Activated T-cell treated with anti-CD3 and anti-CD28 coated beads, Interleukin-2, amount 50 U/mL, for 72 hours (primary cell): ENCODE measurements at regions not wholly inside any gene's neighbourhood (a gene's known extent, or its start where the extent isn't known, plus 50 kb on each side); places are given as distances from the start of the nearest gene placed in this dataset.

ENCODE experiments used
- ATAC-seq, 2 donors: fragments of 150-1000 bp; cut with Tn5 transposase; replicated peaks in 1 of 2; 2 replicates each; pipeline ENCODE4 v1.10.0; 2021; ENCODE audit warnings: moderate library complexity in 2 of 2, mild to moderate bottlenecking in 1 of 2
- DNase-seq, 2 donors: peaks; one replicate each; pipeline ENCODE4 v3.0.0; 2021 to 2022; ENCODE audit warnings: mixed read lengths in 1 of 2
- H3K27ac Mint-ChIP-seq: one replicate; pipeline ENCODE4 v1.8.0; 2022; ENCODE audit warnings: mild to moderate bottlenecking, moderate library complexity, mixed read lengths
- H3K27me3 Mint-ChIP-seq: one replicate; pipeline ENCODE4 v1.8.0; 2022; ENCODE audit warnings: low read depth, mixed read lengths
- H3K36me3 Mint-ChIP-seq, 2 donors: one replicate each; pipeline ENCODE4 v1.8.0; 2022; ENCODE audit warnings: mixed read lengths in 2 of 2, mild to moderate bottlenecking in 1 of 2; ENCODE audit not compliant: insufficient read depth in 2 of 2
- H3K4me1 Mint-ChIP-seq: one replicate; pipeline ENCODE4 v1.8.0; 2022; ENCODE audit warnings: low read depth, mixed read lengths
- H3K4me3 Mint-ChIP-seq, 2 donors: one replicate each; pipeline ENCODE4 v1.8.0; 2022; ENCODE audit warnings: mild to moderate bottlenecking in 2 of 2, mixed read lengths in 2 of 2, moderate library complexity in 2 of 2
- H3K9me3 Mint-ChIP-seq, 2 donors: one replicate each; pipeline ENCODE4 v1.8.0; 2022; ENCODE audit warnings: mixed read lengths in 2 of 2

- H3K27ac Mint-ChIP-seq = no peak overlapping the region
- H3K4me3 Mint-ChIP-seq = no peak overlapping the region
- DNase-seq (no peak), ATAC-seq (no peak)
- H3K36me3 Mint-ChIP-seq = no peaks in the 10 kb centered on the region
- H3K27me3 Mint-ChIP-seq = no peaks in the 10 kb centered on the region
- no peaks in the 10 kb centered on the region for H3K4me1 Mint-ChIP-seq
- H3K9me3 Mint-ChIP-seq = no peaks in the 10 kb centered on the region
Measured at GRCh38 chr14:34338056-34338455, 124.0 kb downstream of the SPTSSA start.

GRCh38 chr14:34336501-34336900 is 125.5 kb downstream of the SPTSSA start:
- Mint-ChIP-seq H3K9me3 (no peaks in the 10 kb centered on the region), H3K27ac (no peak overlapping the region), H3K27me3 (no peaks in the 10 kb centered on the region), H3K4me3 (no peak overlapping the region), H3K36me3 (no peaks in the 10 kb centered on the region), H3K4me1 (peaks cover 10% of the 10 kb centered on the region)
- no peak for ATAC-seq
- no peak for DNase-seq

GRCh38 chr14:34335968-34336367 is 126.1 kb downstream of the SPTSSA start:
- DNase-seq = no peak
- H3K4me3 Mint-ChIP-seq = no peak overlapping the region
- H3K27me3 Mint-ChIP-seq = no peaks in the 10 kb centered on the region
- H3K4me1 Mint-ChIP-seq = peaks cover 13% of the 10 kb centered on the region
- H3K36me3 Mint-ChIP-seq = no peaks in the 10 kb centered on the region
- ATAC-seq = no peak
- H3K27ac Mint-ChIP-seq = no peak overlapping the region
- H3K9me3 Mint-ChIP-seq = no peaks in the 10 kb centered on the region

GRCh38 chr14:34334329-34334728 is 127.7 kb downstream of the SPTSSA start:
- ATAC-seq = no peak
- peaks cover 13% of the 10 kb centered on the region for H3K4me1 Mint-ChIP-seq
- no peaks in the 10 kb centered on the region for H3K9me3 Mint-ChIP-seq
- no peaks in the 10 kb centered on the region for H3K27me3 Mint-ChIP-seq
- H3K4me3 Mint-ChIP-seq = no peak overlapping the region
- DNase-seq = no peak
- H3K36me3 Mint-ChIP-seq = no peaks in the 10 kb centered on the region
- H3K27ac Mint-ChIP-seq = no peak overlapping the region

GRCh38 chr14:34331728-34332623 is 130.1 kb downstream of the SPTSSA start:
- peak; percentile 73 to 80 for ATAC-seq
- Mint-ChIP-seq H3K36me3 (no peaks in the 10 kb centered on the region), H3K9me3 (no peaks in the 10 kb centered on the region), H3K27me3 (no peaks in the 10 kb centered on the region), H3K27ac (no peak overlapping the region), H3K4me1 (peaks cover 13% of the 10 kb centered on the region), H3K4me3 (no peak overlapping the region)
- DNase-seq = peak; percentile 68 to 69

GRCh38 chr14:34330846-34331245 is 131.2 kb downstream of the SPTSSA start:
- ATAC-seq (no peak), DNase-seq (no peak)
- H3K4me3 Mint-ChIP-seq = no peak overlapping the region
- no peaks in the 10 kb centered on the region for H3K36me3 Mint-ChIP-seq
- H3K27ac Mint-ChIP-seq = no peak overlapping the region
- H3K27me3 Mint-ChIP-seq = no peaks in the 10 kb centered on the region
- H3K9me3 Mint-ChIP-seq = no peaks in the 10 kb centered on the region
- H3K4me1 Mint-ChIP-seq = peaks cover 13% of the 10 kb centered on the region

- H3K9me3 Mint-ChIP-seq = no peaks in the 10 kb centered on the region
- no peaks in the 10 kb centered on the region for H3K27me3 Mint-ChIP-seq
- no peak overlapping the region for H3K4me3 Mint-ChIP-seq
- H3K27ac Mint-ChIP-seq = no peak overlapping the region
- no peak for DNase-seq
- H3K36me3 Mint-ChIP-seq = no peaks in the 10 kb centered on the region
- no peak for ATAC-seq
- H3K4me1 Mint-ChIP-seq = peaks cover 13% of the 10 kb centered on the region
Measured at GRCh38 chr14:34329301-34329700, 132.7 kb downstream of the SPTSSA start.

- DNase-seq (no peak), ATAC-seq (no peak)
- H3K27me3 Mint-ChIP-seq = no peaks in the 10 kb centered on the region
- no peak overlapping the region for H3K4me3 Mint-ChIP-seq
- H3K9me3 Mint-ChIP-seq = no peaks in the 10 kb centered on the region
- H3K27ac Mint-ChIP-seq = no peak overlapping the region
- H3K4me1 Mint-ChIP-seq = peaks cover 13% of the 10 kb centered on the region
- H3K36me3 Mint-ChIP-seq = no peaks in the 10 kb centered on the region
Measured at GRCh38 chr14:34328178-34328577, 133.9 kb downstream of the SPTSSA start.

GRCh38 chr14:34325493-34325892 is 136.5 kb downstream of the SPTSSA start:
- no peak overlapping the region for H3K4me3 Mint-ChIP-seq
- H3K9me3 Mint-ChIP-seq = no peaks in the 10 kb centered on the region
- ATAC-seq (no peak), DNase-seq (no peak)
- H3K27ac Mint-ChIP-seq = no peak overlapping the region
- no peaks in the 10 kb centered on the region for H3K4me1 Mint-ChIP-seq
- H3K27me3 Mint-ChIP-seq = no peaks in the 10 kb centered on the region
- H3K36me3 Mint-ChIP-seq = no peaks in the 10 kb centered on the region

GRCh38 chr14:34324363-34324795 is 137.7 kb downstream of the SPTSSA start:
- Mint-ChIP-seq H3K9me3 (no peaks in the 10 kb centered on the region), H3K27me3 (no peaks in the 10 kb centered on the region), H3K27ac (no peak overlapping the region), H3K4me3 (no peak overlapping the region), H3K4me1 (no peaks in the 10 kb centered on the region), H3K36me3 (no peaks in the 10 kb centered on the region)
- ATAC-seq (no peak), DNase-seq (peak; percentile 21 to 32)

- DNase-seq = peak; percentile 63 to 77
- H3K9me3 Mint-ChIP-seq = no peaks in the 10 kb centered on the region
- no peak overlapping the region for H3K27ac Mint-ChIP-seq
- no peaks in the 10 kb centered on the region for H3K27me3 Mint-ChIP-seq
- no peaks in the 10 kb centered on the region for H3K36me3 Mint-ChIP-seq
- no peaks in the 10 kb centered on the region for H3K4me1 Mint-ChIP-seq
- peak; percentile 67 to 72 for ATAC-seq
- no peak overlapping the region for H3K4me3 Mint-ChIP-seq
Measured at GRCh38 chr14:34322940-34323418, 139.1 kb downstream of the SPTSSA start.

- DNase-seq = no peak
- Mint-ChIP-seq H3K4me1 (no peaks in the 10 kb centered on the region), H3K27me3 (peaks cover 6% of the 10 kb centered on the region), H3K27ac (no peak overlapping the region), H3K9me3 (no peaks in the 10 kb centered on the region), H3K4me3 (no peak overlapping the region), H3K36me3 (no peaks in the 10 kb centered on the region)
- no peak for ATAC-seq
Measured at GRCh38 chr14:34319140-34319539, 142.9 kb downstream of the SPTSSA start.

- Mint-ChIP-seq H3K27ac (no peak overlapping the region), H3K36me3 (no peaks in the 10 kb centered on the region), H3K4me3 (no peak overlapping the region), H3K27me3 (peaks cover 6% of the 10 kb centered on the region), H3K4me1 (no peaks in the 10 kb centered on the region), H3K9me3 (no peaks in the 10 kb centered on the region)
- ATAC-seq (no peak), DNase-seq (no peak)
Measured at GRCh38 chr14:34318014-34318413, 144.0 kb downstream of the SPTSSA start.

- H3K9me3 Mint-ChIP-seq = no peaks in the 10 kb centered on the region
- no peak overlapping the region for H3K4me3 Mint-ChIP-seq
- H3K27me3 Mint-ChIP-seq = peaks cover 6% of the 10 kb centered on the region
Measured at GRCh38 chr14:34310724-34311123, 151.3 kb downstream of the SPTSSA start.

More at GRCh38 chr14:34310724-34311123, 151.3 kb downstream of the SPTSSA start:
- ATAC-seq (no peak), DNase-seq (no peak)
- H3K36me3 Mint-ChIP-seq = no peaks in the 10 kb centered on the region
- H3K27ac Mint-ChIP-seq = no peak overlapping the region
- no peaks in the 10 kb centered on the region for H3K4me1 Mint-ChIP-seq
